Neural cell (in vitro differentiated cells): ENCODE measurements at regions not wholly inside any gene's neighbourhood (a gene's known extent, or its start where the extent isn't known, plus 50 kb on each side); places are given as distances from the start of the nearest gene placed in this dataset.

ENCODE experiments used
- H2AFZ ChIP-seq: fragments of 200-600, 300-800 bp; sonication (generic), shearing (Covaris generic); 2 replicates; pipeline ENCODE4 v1.6.0; 2014; ENCODE audit warnings: low read depth, mild to moderate bottlenecking, antibody characterized with exemption, low read length, moderate library complexity
- H3F3A ChIP-seq: fragments of 200-600 bp; shearing (Covaris generic); 2 replicates; pipeline ENCODE4 v1.6.1; 2016; ENCODE audit warnings: mild to moderate bottlenecking, moderate library complexity, mixed read lengths, antibody characterized with exemption, low read length; ENCODE audit not compliant: insufficient read depth, poor library complexity, severe bottlenecking
- H3K27ac ChIP-seq: fragments of 200-600, 300-800 bp; sonication (generic), shearing (Covaris generic); 2 replicates; pipeline ENCODE4 v1.5.1; 2014; ENCODE audit warnings: mild to moderate bottlenecking, low read length, moderate library complexity
- H3K27me3 ChIP-seq: fragments of 300-800, 200-600 bp; sonication (generic), shearing (Covaris generic); 2 replicates; pipeline ENCODE4 v1.6.0; 2014; ENCODE audit warnings: mild to moderate bottlenecking, low read depth, low read length, moderate library complexity; ENCODE audit not compliant: insufficient read depth
- H3K36me3 ChIP-seq: fragments of 300-800, 200-600 bp; sonication (generic), shearing (Covaris generic); 2 replicates; pipeline ENCODE4 v1.5.1; 2014; ENCODE audit warnings: mild to moderate bottlenecking, antibody characterized with exemption, low read length, moderate library complexity; ENCODE audit not compliant: insufficient read depth
- H3K4me2 ChIP-seq: fragments of 300-800, 200-600 bp; sonication (generic), shearing (Covaris generic); 2 replicates; pipeline ENCODE4 v1.6.0; 2014; ENCODE audit warnings: mild to moderate bottlenecking, low read length
- H3K4me3 ChIP-seq: fragments of 300-800, 200-600 bp; sonication (generic), shearing (Covaris generic); 2 replicates; pipeline ENCODE4 v1.5.1; 2014; ENCODE audit warnings: mild to moderate bottlenecking, low read length, moderate library complexity
- H3K79me2 ChIP-seq: fragments of 200-600 bp; shearing (Covaris generic); replicated peaks from 2 replicates; pipeline ENCODE4 v1.6.0; 2014; ENCODE audit warnings: mild to moderate bottlenecking, low read length, moderate library complexity; ENCODE audit not compliant: insufficient read depth
- H3K9ac ChIP-seq: fragments of 300-800, 200-600 bp; sonication (generic), shearing (Covaris generic); 2 replicates; pipeline ENCODE4 v1.6.1; 2016; ENCODE audit warnings: mild to moderate bottlenecking, low read length, mixed read lengths
- H3K9me2 ChIP-seq: fragments of 200-600 bp; shearing (Covaris generic); 2 replicates; pipeline ENCODE4 v1.6.1; 2016; ENCODE audit warnings: mild to moderate bottlenecking, low read length, mixed read lengths; ENCODE audit not compliant: insufficient read depth
- H3K9me3 ChIP-seq: fragments of 200-600, 300-800 bp; sonication (generic), shearing (Covaris generic); 2 replicates; pipeline ENCODE4 v1.6.1; 2016; ENCODE audit warnings: mild to moderate bottlenecking, mixed run types, low read length, moderate library complexity, mixed read lengths
- H4K20me1 ChIP-seq: fragments of 200-600 bp; shearing (Covaris generic); 2 replicates; pipeline ENCODE4 v1.6.1; 2016; ENCODE audit warnings: mild to moderate bottlenecking, mixed run types; ENCODE audit not compliant: insufficient read depth
- EP300 ChIP-seq: fragments of 450-650 bp; conservative IDR thresholded peaks from 2 replicates; pipeline ENCODE4 v1.6.1; 2014; ENCODE audit warnings: antibody characterized with exemption, mild to moderate bottlenecking, moderate library complexity; ENCODE audit not compliant: poor library complexity, severe bottlenecking
- EZH2 ChIP-seq: fragments of 200-600, 300-800 bp; shearing (Covaris generic), sonication (generic); IDR thresholded peaks from 2 replicates; pipeline ENCODE4 v1.6.1; 2014; ENCODE audit warnings: antibody characterized with exemption, low read length, borderline replicate concordance, mild to moderate bottlenecking; ENCODE audit not compliant: insufficient read depth, poor library complexity, severe bottlenecking
- MXI1 ChIP-seq: fragments of 450-650 bp; conservative IDR thresholded peaks from 2 replicates; pipeline ENCODE4 v1.6.1; 2014; ENCODE audit warnings: antibody characterized with exemption, mild to moderate bottlenecking; ENCODE audit not compliant: poor library complexity, severe bottlenecking
- POLR2AphosphoS5 ChIP-seq: IDR thresholded peaks from 2 replicates; pipeline ENCODE4 v1.6.1; 2012
- RAD21 ChIP-seq: fragments of 450-650 bp; conservative IDR thresholded peaks from 2 replicates; pipeline ENCODE4 v1.6.1; 2014; ENCODE audit warnings: antibody characterized with exemption, mild to moderate bottlenecking, moderate library complexity
- REST ChIP-seq: IDR thresholded peaks from 2 replicates; pipeline ENCODE4 v1.6.1; 2012; ENCODE audit warnings: borderline replicate concordance
- SMC3 ChIP-seq: fragments of 450-650 bp; conservative IDR thresholded peaks from 2 replicates; pipeline ENCODE4 v1.6.1; 2014; ENCODE audit warnings: antibody characterized with exemption, mild to moderate bottlenecking, moderate library complexity; ENCODE audit not compliant: poor library complexity
- TAF1 ChIP-seq: IDR thresholded peaks from 2 replicates; pipeline ENCODE4 v1.6.1; 2012; ENCODE audit warnings: low read depth
- TF ChIP-seq, protein P1 (sequence below): fragments of 450-650 bp; IDR thresholded peaks from 2 replicates; pipeline ENCODE4 v1.5.1; 2014; ENCODE audit warnings: antibody characterized with exemption, mild to moderate bottlenecking, moderate library complexity; ENCODE audit not compliant: poor library complexity, severe bottlenecking

GRCh38 chr7:84422790-84423189 is 228.2 kb upstream of the SEMA3A start:
- Histone ChIP-seq H3K9me3 (peaks cover 5% of the 10 kb centered on the region), H3K27me3 (no peaks in the 10 kb centered on the region), H3K9ac (no peak overlapping the region), H4K20me1 (no peaks in the 10 kb centered on the region), H3K4me2 (no peak overlapping the region), H3K79me2 (no peaks in the 10 kb centered on the region), H3K4me3 (no peak overlapping the region), H3K9me2 (no peaks in the 10 kb centered on the region), H3K27ac (no peak overlapping the region), H2AFZ (no peak overlapping the region), H3K36me3 (no peaks in the 10 kb centered on the region), H3F3A (no peaks in the 10 kb centered on the region)
- TF ChIP-seq RAD21 (no peak), REST (no peak), SMC3 (no peak), EP300 (no peak), POLR2AphosphoS5 (no peak), TAF1 (no peak)
- TF ChIP-seq, protein P1, sequence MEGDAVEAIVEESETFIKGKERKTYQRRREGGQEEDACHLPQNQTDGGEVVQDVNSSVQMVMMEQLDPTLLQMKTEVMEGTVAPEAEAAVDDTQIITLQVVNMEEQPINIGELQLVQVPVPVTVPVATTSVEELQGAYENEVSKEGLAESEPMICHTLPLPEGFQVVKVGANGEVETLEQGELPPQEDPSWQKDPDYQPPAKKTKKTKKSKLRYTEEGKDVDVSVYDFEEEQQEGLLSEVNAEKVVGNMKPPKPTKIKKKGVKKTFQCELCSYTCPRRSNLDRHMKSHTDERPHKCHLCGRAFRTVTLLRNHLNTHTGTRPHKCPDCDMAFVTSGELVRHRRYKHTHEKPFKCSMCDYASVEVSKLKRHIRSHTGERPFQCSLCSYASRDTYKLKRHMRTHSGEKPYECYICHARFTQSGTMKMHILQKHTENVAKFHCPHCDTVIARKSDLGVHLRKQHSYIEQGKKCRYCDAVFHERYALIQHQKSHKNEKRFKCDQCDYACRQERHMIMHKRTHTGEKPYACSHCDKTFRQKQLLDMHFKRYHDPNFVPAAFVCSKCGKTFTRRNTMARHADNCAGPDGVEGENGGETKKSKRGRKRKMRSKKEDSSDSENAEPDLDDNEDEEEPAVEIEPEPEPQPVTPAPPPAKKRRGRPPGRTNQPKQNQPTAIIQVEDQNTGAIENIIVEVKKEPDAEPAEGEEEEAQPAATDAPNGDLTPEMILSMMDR: no peak

- TF ChIP-seq TAF1: no peak
- TF ChIP-seq, protein P1: no peak
- no peak for TF ChIP-seq REST
- no peak for TF ChIP-seq EZH2
- no peak for TF ChIP-seq MXI1
- TF ChIP-seq SMC3: no peak
- TF ChIP-seq POLR2AphosphoS5: no peak
- TF ChIP-seq EP300: no peak
- no peak for TF ChIP-seq RAD21
- H3K9me3 ChIP-seq: no peaks in the 10 kb centered on the region
- no peaks in the 10 kb centered on the region for H3K79me2 ChIP-seq
- H4K20me1 ChIP-seq: no peaks in the 10 kb centered on the region
- no peak overlapping the region for H3K27ac ChIP-seq
- no peak overlapping the region for H2AFZ ChIP-seq
- H3K4me3 ChIP-seq: no peak overlapping the region
- H3F3A ChIP-seq: no peaks in the 10 kb centered on the region
- no peaks in the 10 kb centered on the region for H3K9me2 ChIP-seq
- H3K4me2 ChIP-seq: no peak overlapping the region
- H3K9ac ChIP-seq: no peak overlapping the region
- no peaks in the 10 kb centered on the region for H3K27me3 ChIP-seq
- H3K36me3 ChIP-seq: no peaks in the 10 kb centered on the region
These were observed 217.8 kb upstream of the SEMA3A start for GRCh38 chr7:84412161-84412969.
